HT1080 (cell line): ENCODE measurements at regions not wholly inside any gene's neighbourhood (a gene's known extent, or its start where the extent isn't known, plus 50 kb on each side); places are given as distances from the start of the nearest gene placed in this dataset.
"Not testable (repeated sequence)": the region's sequence is repeated elsewhere in the genome, so short reads cannot be mapped to it uniquely, and the experiment has no call there.

Source experiments
- DNase-seq: peaks from one replicate; pipeline ENCODE4 v3.0.0-alpha.2; 2015; ENCODE audit warnings: low read depth

DNA sequence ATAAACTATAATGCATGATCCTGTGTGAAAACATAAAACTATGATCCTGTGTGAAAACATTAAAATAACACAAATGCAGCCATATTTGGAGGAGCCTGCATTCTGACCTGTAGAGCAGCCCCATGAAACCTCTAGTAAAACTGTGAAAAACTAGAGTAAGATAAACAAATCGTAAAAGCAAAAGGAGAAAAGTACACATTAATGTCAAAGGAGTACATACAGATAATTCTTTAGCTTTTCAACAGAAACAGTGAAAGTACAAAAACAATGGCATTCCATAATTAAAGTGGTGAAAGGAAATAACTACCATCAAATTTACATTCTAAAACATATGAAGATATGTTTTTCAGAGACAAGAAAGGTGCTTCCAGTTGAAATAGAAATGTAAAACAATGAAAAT is 1267.2 kb downstream of the SLITRK1 start:
- no peak for DNase-seq

GRCh38 chr13:82614086-82614485 is 1268.2 kb downstream of the SLITRK1 start:
- DNase-seq, result no peak

GRCh38 chr13:82606008-82606407 is 1276.3 kb downstream of the SLITRK1 start:
- DNase-seq, result no peak

DNA sequence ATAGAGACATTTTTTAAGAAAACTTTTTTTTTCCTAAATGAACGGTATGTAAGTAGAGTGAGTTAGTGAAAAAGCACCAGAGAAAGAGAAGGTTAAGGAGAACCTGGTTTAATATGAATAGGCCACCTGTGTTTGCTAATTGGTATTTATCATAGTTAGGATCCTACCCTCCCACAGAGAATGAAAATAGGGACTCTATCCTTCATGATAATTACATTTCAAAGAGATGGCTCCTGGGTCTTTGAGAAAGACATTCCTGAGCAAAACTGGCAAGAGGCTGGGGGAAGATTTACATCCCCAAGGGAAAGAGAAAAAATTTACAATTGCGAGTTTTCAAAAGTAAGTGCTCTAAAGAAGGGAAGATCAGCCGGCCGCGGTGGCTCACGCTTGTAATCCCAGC is 1284.5 kb downstream of the SLITRK1 start:
- DNase-seq, result no peak

DNA sequence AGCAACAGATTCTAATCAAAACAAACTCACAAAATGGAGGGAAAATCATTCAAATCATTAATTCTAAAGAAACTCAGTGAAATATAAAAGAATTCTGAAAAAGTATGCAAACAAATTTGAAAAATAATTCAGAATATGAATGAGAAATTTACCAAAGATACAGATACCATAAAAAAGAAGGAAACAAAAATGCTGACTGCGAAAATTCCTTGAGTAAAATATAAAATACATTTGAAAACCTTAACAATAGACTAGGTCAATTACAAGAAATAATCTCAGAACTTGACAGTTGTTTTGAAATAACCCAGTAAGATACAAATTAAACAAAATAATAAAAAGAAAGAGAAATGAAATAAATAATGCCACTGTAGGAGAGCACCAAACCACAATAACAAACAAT is 1289.0 kb downstream of the SLITRK1 start:
- DNase-seq, result no peak

DNA sequence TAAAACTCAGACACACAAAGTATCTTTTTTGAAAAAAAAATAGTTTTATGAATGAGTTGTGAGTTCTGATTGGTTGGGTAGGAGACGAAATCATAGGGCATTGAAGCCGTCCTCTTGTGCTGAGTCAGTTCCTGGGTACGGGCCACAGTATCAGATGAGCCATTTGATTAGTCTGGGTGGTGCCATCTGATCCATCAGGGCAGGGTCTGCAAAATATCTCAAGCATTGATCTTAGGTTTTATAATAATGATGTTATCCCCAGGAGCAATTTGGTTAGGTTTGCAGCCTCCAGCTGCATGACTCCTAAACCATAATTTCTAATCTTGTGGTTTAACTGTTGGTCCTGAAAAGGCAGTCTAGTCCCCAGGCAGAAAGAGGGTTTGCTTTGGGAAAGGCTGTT is 1310.6 kb downstream of the SLITRK1 start:
- DNase-seq, result peak; percentile 17

GRCh38 chr13:82569581-82569980 is 1312.7 kb downstream of the SLITRK1 start:
- DNase-seq, result no peak

- no peak for DNase-seq
Observed at GRCh38 chr13:82566864-82567263, 1315.4 kb downstream of the SLITRK1 start.

DNA sequence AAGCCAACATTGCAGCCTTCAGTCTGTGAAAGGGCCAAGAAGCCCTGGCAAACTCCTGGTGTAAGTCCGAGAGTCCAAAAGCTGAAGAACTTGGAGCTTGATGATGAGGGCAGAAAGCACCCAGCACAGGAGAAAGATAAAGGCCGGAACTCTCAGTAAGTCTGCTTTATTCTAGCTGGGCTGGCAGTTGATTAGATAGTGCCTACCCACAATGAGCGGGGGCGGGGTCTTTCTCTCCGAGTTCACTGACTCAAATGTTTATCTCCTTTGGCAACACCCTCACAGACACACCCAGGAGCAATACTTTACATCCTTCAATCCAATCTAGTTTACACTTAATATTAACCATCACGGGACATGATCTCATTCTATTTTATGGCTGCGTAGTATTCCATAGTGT is 1317.1 kb downstream of the SLITRK1 start:
- DNase-seq, result no peak

DNA sequence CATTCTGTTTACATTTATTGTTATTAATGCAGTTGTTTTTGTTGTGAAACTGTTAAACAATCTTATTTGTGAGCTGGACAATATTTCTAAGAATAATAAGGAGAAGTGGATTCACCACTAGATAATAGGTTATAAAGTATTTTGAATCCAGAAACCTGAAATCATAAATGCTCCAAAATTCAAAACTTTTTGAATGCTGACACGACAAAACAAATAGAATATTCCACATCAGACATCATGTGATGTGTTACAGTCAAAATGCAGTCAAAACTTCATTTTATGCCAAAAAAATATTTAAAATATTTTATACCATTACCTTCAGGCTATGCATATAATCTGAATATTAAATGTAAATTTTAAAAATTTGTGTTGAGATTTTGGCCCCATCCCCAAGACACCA is 1321.4 kb downstream of the SLITRK1 start:
- DNase-seq, result no peak

- DNase-seq, result no peak
Observed at GRCh38 chr13:82522872-82523271, 1359.4 kb downstream of the SLITRK1 start.

DNA sequence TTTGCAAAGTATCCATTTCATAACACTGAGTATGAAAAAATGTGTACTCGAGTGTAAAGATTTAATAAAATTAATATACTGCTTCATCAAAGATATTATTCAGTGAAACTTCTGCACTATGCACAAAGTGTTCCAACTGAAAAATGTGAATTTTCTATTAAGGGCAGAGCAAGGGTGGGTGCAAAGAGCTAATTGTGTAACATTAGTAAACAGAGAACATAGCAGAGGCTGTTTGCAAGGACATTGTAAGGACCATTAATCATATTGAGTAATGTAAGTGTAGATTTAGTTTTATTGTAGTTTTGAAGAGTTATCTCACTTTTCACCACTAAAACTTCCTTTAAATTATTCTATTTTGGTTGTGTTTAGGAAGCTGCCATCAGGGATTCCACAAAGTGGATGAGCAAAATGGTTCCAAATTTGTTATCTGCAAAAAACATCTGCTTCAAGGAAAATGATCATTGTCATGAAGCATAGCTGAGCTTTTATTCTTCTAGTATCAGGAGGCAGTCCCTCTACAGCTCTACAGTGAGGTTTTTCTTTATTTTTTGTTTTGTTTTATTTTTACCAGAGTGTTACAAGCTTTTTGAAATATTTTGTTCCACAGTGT is 1375.4 kb downstream of the SLITRK1 start:
- no peak for DNase-seq

DNA sequence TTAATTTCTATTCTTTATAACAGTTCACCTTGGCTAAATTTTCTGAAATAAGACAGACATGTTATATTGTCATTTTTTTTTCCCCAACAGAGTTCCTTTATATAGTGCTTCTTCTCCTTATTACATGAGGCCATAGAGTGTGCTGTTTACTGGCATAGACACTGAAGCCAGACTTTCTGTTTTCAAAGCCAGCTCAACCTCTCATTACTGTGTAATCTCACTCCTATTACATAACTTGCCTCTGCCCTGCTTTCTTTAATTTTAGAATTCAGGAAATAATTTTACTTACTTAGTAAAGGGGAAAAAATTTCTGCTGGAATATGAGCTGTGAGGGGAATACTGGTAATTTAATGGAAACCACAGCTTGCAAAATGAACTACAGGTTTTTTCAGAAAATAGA is 1380.4 kb downstream of the SLITRK1 start:
- no peak for DNase-seq

- no peak for DNase-seq
Observed at GRCh38 chr13:82480415-82480814, 1401.9 kb downstream of the SLITRK1 start.

DNA sequence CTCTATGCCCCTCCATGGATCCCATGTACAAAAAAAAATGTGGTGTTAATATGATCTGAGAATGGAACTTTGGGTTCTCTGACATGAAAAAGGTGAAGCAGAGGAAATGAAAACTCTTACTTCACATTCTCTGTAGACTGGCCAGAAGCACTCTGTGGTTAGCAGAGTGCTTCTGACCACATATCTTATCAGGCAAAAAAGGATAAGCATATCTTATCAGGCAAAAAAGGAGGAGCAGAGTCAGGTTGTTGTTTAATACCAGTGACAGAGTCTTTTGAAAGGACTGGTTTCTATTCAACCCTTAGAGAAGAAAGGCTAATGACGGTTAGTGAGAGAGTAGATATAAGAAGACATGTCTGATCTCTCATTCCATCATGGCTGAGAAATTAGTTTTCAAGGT is 1404.8 kb downstream of the SLITRK1 start:
- no peak for DNase-seq

GRCh38 chr13:82467626-82468025 is 1414.6 kb downstream of the SLITRK1 start:
- DNase-seq, result no peak

GRCh38 chr13:82459575-82459974 is 1422.7 kb downstream of the SLITRK1 start:
- DNase-seq, result not testable (repeated sequence)

GRCh38 chr13:82458169-82458568 is 1424.1 kb downstream of the SLITRK1 start:
- peak; percentile 5 for DNase-seq

DNA sequence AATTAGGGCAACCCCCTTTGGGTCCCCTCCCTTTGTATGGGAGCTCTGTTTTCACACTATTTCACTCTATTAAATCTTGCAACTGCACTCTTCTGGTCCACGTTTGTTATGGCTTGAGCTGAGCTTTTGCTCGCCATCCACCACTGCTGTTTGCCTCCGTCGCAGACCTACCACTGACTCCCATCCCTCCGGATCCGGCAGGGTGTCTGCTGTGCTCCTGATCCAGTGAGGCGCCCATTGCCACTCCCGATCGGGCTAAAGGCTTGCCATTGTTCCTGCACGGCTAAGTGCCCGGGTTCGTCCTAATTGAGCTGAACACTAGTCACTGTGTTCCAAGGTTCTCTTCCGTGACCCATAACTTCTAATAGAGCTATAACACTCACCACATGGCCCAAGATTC is 1424.7 kb downstream of the SLITRK1 start:
- DNase-seq, result not testable (repeated sequence)

GRCh38 chr13:82447416-82448077 is 1434.7 kb downstream of the SLITRK1 start:
- no peak for DNase-seq

DNA sequence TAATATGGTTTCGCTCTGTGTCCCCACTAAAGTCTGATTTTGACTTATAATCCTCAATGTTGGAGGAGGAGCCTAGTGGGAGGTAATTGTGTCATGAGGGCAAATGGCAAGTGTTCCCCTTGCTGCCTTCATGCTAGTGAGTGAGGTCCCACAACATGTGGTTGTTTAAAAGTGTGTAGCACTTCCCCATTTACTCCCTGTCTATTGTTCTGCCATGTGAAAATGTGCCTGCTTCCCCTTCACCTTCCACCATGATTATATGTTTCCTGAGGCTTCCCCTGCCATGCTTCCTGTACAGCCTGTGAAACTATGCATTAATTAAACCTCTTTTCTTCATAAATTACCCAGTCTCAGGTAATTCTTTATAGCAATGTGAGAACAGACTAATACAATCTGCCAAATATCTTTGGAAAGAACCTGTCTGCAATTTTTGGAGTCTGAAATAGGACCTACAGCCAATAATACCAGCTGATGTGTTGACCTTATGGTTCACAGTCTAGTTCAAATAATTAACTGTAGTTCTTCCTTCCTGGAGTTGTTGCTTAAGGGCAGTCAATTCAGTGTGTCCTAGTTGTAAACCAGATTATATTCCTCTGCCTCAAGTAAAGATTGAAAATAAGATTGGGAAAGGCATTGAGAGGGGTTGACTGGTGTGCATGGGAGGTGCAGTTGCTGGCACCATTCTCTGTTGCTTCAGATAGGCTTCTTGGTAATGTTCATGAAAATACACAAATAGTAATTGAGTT is 1442.9 kb downstream of the SLITRK1 start:
- no peak for DNase-seq

DNA sequence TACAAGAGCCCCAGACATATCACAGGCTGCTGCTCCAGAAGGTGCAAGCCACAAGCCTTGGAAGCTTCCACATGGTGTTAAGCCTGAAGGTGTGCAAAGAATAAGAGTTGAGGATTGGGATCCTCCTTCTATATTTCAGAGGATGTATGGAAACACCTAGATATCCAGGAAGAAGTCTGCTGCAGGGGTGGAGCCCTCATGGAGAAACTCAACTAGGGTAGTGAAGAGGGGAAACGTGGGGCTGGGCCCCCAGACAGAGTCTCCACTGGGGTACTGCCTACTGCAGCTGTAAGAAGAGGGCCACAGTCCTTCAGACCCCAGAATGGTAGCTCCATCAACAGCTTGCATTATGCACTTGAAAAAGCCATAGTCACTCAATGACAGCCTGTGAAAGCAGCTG is 1444.0 kb downstream of the SLITRK1 start:
- DNase-seq, result no peak

GRCh38 chr13:82436099-82436585 is 1446.1 kb downstream of the SLITRK1 start:
- no peak for DNase-seq
